Transverse colon (tissue), 4 donors: ENCODE measurements at regions not wholly inside any gene's neighbourhood (a gene's known extent, or its start where the extent isn't known, plus 50 kb on each side); places are given as distances from the start of the nearest gene placed in this dataset.

Experiments used
- DNase-seq: peaks from one replicate; pipeline ENCODE4 v3.0.0-alpha.2; 2019
- H3K27ac ChIP-seq, 4 donors: fragments of 200-600 bp; sonication (generic); 2 replicates each; pipeline ENCODE4 v1.5.1; 2016 to 2018; ENCODE audit warnings: inconsistent platforms in 4 of 4
- H3K27me3 ChIP-seq: fragments of 200-600 bp; sonication (generic); 2 replicates; pipeline ENCODE4 v1.5.1; 2017; ENCODE audit warnings: inconsistent platforms
- H3K36me3 ChIP-seq, 4 donors: fragments of 200-600 bp; sonication (generic); 2 replicates each; pipeline ENCODE4 v1.5.1; 2017 to 2019; ENCODE audit warnings: inconsistent platforms in 4 of 4
- H3K4me1 ChIP-seq, 4 donors: fragments of 200-600 bp; sonication (generic); 2 replicates each; pipeline ENCODE4 v1.5.1; 2017 to 2020; ENCODE audit warnings: inconsistent platforms in 4 of 4
- H3K4me3 ChIP-seq, 4 donors: fragments of 200-600 bp; sonication (generic); 1 replicate in 1 of 4; 2 replicates in 3 of 4; pipeline versions ENCODE4 v1.5.1 to v1.6.1; 2017 to 2019; ENCODE audit warnings: inconsistent platforms in 4 of 4
- H3K9me3 ChIP-seq, 2 donors: fragments of 200-600 bp; sonication (generic); 2 replicates each; pipeline ENCODE4 v1.5.1; 2017 to 2019; ENCODE audit warnings: inconsistent platforms in 2 of 2
- CTCF ChIP-seq, 5 experiments: fragments of 200-600 bp in 3 of 5; fragments of 450-650 bp in 2 of 5; sonication (generic) in 3 of 5; IDR thresholded peaks; 1 replicate in 2 of 5; 2 replicates in 3 of 5; pipeline ENCODE4 v1.5.1; 2016 to 2017; ENCODE audit warnings: antibody characterized with exemption in 5 of 5, inconsistent platforms in 3 of 5, mild to moderate bottlenecking in 2 of 5, moderate library complexity in 1 of 5
- EP300 ChIP-seq: sonication (generic); formaldehyde crosslinking; IDR thresholded peaks from one replicate; pipeline ENCODE4 v1.6.1; 2017; ENCODE audit warnings: antibody characterized with exemption, low read depth
- POLR2A ChIP-seq: fragments of 450-650 bp; IDR thresholded peaks from one replicate; pipeline ENCODE4 v1.6.1; 2016; ENCODE audit warnings: antibody characterized with exemption, mild to moderate bottlenecking, moderate library complexity
- POLR2AphosphoS5 ChIP-seq, 3 donors: sonication (generic); formaldehyde crosslinking; IDR thresholded peaks; one replicate each; pipeline ENCODE4 v1.6.1; 2016; ENCODE audit warnings: antibody characterized with exemption in 3 of 3
- whole genome bisulfite sequencing, 2 donors: methylation state at CpG; one replicate each; pipeline ENCODE4 v1.1.5; 2018; ENCODE audit warnings: low coverage in 1 of 2; 5-methylcytosine and 5-hydroxymethylcytosine counted together
- in situ Hi-C, 4 donors: fragments of 200-750 bp; cut with MboI; loops; one replicate each; pipeline versions ENCODE4 v1.15.0 to v1.15.1; 2017; ENCODE audit warnings: low sequenced_read_pairs in 3 of 4, low pct_ligation_motif_present in 1 of 4, low pct_unique_long_range_greater_than_20kb in 1 of 4
- intact Hi-C: fragments of 100-400 bp; cut with DNase I; formaldehyde crosslinking; loops from one replicate; pipeline ENCODE4 v1.15.1; 2023; ENCODE audit warnings: low total_unique reads

DNA sequence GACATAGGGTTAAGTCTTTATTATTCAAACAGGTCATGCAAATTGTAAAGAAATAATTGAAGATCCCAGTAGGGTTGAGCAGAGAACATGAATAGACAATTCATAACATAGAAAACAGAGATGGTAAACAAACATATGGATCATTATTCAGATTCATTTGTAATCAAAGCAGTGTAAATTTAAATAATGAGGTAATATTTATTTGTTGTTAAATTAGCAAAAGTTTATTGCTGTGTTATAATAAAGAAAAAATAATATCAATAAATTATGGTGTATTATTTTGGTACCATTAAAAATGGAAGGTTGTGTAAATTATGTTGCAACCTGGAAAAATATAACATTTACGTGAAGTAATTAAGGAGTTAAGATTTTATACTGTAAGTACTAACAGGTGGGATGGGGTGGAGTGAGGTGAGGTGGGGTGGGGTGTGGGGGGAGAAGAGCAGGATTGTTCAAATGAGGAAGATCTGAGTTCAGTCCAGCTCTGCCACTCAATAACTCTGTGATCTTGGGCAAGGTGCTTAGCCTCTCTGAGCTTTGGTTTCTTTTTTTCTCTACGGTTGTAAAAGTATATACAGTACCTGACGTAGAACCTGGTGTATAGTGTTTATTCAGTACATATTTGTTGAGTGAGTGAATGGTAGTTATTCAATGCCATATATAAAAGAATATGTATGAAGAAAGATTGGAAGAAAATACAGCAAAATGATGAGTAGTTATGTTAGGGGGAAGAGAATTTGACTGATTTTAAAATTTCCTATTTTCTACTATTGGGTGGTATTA, 140.3 kb upstream of the KIF26B start:
- Histone ChIP-seq H3K27ac (no peak overlapping the region), H3K4me3 (no peak overlapping the region), H3K36me3 (no peaks in the 10 kb centered on the region), H3K4me1 (no peaks in the 10 kb centered on the region), H3K9me3 (no peaks in the 10 kb centered on the region), H3K27me3 (no peaks in the 10 kb centered on the region)
- DNase-seq, result no peak
- in situ Hi-C loops (no loop called here), intact Hi-C loops (no loop called here)
- no peak for TF ChIP-seq POLR2A
- TF ChIP-seq CTCF (IDR thresholded peaks at IDR 0.05), result no peak
- no peak for TF ChIP-seq EP300
- no peak for TF ChIP-seq POLR2AphosphoS5 (IDR thresholded peaks at IDR 0.05)
- 56 to 72% methylated on average over 2 to 3 of the region's 3 CpGs for WGBS, 2 donors

- Histone ChIP-seq H3K4me3 (no peak overlapping the region), H3K4me1 (no peaks in the 10 kb centered on the region), H3K36me3 (no peaks in the 10 kb centered on the region), H3K9me3 (no peaks in the 10 kb centered on the region), H3K27ac (no peak overlapping the region), H3K27me3 (no peaks in the 10 kb centered on the region)
- no peak for TF ChIP-seq POLR2A
- no peak for TF ChIP-seq CTCF (IDR thresholded peaks at IDR 0.05)
- TF ChIP-seq POLR2AphosphoS5 (IDR thresholded peaks at IDR 0.05), result no peak
- no peak for TF ChIP-seq EP300
- DNase-seq, result no peak
- intact Hi-C loops, result no loop called here
- 96% methylated on average over 8 of the region's 8 CpGs; no CpG with 5 or more reads in 1 of the 2 donors for WGBS, 2 donors
- in situ Hi-C loops, result no loop called here
Observed at GRCh38 chr1:245010018-245010614, 144.7 kb upstream of the KIF26B start.

DNA sequence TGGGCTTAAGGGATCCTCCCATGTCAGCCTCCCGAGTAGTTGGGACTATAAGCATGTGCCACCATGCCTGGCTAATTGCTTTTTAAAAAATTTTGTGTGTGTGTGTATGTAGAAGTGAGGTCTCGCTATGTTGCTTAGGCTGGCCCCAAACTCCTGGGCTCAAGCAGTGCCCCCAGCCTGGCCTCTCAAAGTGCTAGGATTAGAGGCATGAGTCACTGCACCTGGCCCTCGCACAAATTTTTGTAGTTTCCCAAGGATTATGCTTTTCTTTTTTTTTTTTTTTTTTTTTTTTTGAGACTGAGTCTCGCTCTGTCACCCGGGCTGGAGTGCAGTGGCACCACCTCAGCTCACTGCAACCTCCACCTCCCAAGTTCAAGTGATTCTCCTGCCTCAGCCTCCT, 144.4 kb upstream of the HNRNPU start:
- no peaks in the 10 kb centered on the region for H3K9me3 ChIP-seq
- no peaks in the 10 kb centered on the region for H3K27me3 ChIP-seq
- TF ChIP-seq POLR2AphosphoS5 (IDR thresholded peaks at IDR 0.05) (no peak), CTCF (IDR thresholded peaks at IDR 0.05) (no peak), POLR2A (no peak), EP300 (no peak)
- no peak for DNase-seq
- H3K27ac ChIP-seq, result no peak overlapping the region
- H3K4me1 ChIP-seq, result no peaks in the 10 kb centered on the region
- in situ Hi-C loops (no loop called here), intact Hi-C loops (no loop called here)
- WGBS, 2 donors, result 85% methylated on average over 5 of the region's 5 CpGs; no CpG with 5 or more reads in 1 of the 2 donors
- H3K4me3 ChIP-seq, result no peak overlapping the region
- no peaks in the 10 kb centered on the region for H3K36me3 ChIP-seq

GRCh38 chr1:245007852-245008251, 143.5 kb upstream of the HNRNPU start:
- no peak for TF ChIP-seq EP300
- TF ChIP-seq CTCF (IDR thresholded peaks at IDR 0.05), result no peak
- TF ChIP-seq POLR2A, result no peak
- no peak for TF ChIP-seq POLR2AphosphoS5 (IDR thresholded peaks at IDR 0.05)
- in situ Hi-C loops, result no loop called here

More at GRCh38 chr1:245007852-245008251, 143.5 kb upstream of the HNRNPU start:
- intact Hi-C loops, result no loop called here
- no peaks in the 10 kb centered on the region for H3K9me3 ChIP-seq
- H3K36me3 ChIP-seq, result no peaks in the 10 kb centered on the region
- H3K27me3 ChIP-seq, result no peaks in the 10 kb centered on the region
- WGBS, 2 donors, result 91 to 92% methylated on average over 2 to 5 of the region's 5 CpGs
- no peak overlapping the region for H3K27ac ChIP-seq
- no peak overlapping the region for H3K4me3 ChIP-seq
- H3K4me1 ChIP-seq, result no peaks in the 10 kb centered on the region
- DNase-seq, result no peak
